ENCODE measurements at regions not wholly inside any gene's neighbourhood (a gene's known extent, or its start where the extent isn't known, plus 50 kb on each side); places are given as distances from the start of the nearest gene placed in this dataset.

DNA sequence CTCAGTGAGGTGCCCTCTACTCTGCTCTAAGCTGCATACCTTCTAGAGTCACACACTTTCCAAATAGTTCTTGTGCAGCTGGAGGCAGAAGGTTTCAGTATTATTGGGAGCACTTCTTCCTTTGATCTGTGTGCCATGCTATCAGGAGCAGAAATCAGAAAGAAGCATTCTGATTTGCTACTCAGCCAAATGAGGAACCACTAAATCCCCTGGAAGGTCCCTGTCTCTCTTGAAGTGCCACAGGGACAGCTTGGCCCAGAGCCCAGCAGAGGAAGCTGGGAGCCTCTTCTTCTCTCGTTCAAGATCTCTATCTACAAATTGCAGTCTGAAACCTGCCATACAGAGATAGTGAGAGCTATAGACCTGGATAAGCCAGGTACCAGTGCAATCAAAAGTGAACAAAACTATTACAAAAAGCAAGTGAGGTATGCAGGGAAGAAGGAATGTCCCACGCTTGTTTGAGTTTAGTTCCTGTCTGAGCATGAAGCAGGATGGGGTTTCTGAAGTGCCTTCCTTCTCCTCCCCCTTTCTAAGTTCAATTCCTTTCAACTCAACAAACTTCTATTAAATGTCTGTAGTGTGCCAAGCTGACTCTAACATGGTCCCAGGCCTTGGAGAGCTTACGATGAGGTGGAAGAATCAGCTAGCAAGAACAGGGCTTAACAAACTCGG lies 100.9 kb upstream of the PARP11 start:
- TF ChIP-seq ZNF70 (CRISPR knock-in tag; IDR thresholded peaks at IDR 0.05): no peak
- TF ChIP-seq ZFP30 (CRISPR knock-in tag; IDR thresholded peaks at IDR 0.05): no peak
- TF ChIP-seq, protein P1, sequence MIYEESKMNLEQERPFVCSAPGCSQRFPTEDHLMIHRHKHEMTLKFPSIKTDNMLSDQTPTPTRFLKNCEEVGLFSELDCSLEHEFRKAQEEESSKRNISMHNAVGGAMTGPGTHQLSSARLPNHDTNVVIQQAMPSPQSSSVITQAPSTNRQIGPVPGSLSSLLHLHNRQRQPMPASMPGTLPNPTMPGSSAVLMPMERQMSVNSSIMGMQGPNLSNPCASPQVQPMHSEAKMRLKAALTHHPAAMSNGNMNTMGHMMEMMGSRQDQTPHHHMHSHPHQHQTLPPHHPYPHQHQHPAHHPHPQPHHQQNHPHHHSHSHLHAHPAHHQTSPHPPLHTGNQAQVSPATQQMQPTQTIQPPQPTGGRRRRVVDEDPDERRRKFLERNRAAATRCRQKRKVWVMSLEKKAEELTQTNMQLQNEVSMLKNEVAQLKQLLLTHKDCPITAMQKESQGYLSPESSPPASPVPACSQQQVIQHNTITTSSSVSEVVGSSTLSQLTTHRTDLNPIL (CRISPR knock-in tag; IDR thresholded peaks at IDR 0.05; ENCODE audit: low read depth): no peak
- TF ChIP-seq RARB (CRISPR knock-in tag; IDR thresholded peaks at IDR 0.05): no peak
- TF ChIP-seq, protein P2, sequence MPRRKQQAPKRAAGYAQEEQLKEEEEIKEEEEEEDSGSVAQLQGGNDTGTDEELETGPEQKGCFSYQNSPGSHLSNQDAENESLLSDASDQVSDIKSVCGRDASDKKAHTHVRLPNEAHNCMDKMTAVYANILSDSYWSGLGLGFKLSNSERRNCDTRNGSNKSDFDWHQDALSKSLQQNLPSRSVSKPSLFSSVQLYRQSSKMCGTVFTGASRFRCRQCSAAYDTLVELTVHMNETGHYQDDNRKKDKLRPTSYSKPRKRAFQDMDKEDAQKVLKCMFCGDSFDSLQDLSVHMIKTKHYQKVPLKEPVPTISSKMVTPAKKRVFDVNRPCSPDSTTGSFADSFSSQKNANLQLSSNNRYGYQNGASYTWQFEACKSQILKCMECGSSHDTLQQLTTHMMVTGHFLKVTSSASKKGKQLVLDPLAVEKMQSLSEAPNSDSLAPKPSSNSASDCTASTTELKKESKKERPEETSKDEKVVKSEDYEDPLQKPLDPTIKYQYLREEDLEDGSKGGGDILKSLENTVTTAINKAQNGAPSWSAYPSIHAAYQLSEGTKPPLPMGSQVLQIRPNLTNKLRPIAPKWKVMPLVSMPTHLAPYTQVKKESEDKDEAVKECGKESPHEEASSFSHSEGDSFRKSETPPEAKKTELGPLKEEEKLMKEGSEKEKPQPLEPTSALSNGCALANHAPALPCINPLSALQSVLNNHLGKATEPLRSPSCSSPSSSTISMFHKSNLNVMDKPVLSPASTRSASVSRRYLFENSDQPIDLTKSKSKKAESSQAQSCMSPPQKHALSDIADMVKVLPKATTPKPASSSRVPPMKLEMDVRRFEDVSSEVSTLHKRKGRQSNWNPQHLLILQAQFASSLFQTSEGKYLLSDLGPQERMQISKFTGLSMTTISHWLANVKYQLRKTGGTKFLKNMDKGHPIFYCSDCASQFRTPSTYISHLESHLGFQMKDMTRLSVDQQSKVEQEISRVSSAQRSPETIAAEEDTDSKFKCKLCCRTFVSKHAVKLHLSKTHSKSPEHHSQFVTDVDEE (CRISPR knock-in tag; IDR thresholded peaks at IDR 0.05): no peak
- no peak for TF ChIP-seq ARNTL (CRISPR knock-in tag; IDR thresholded peaks at IDR 0.05; ENCODE audit: borderline replicate concordance, low read depth)
- TF ChIP-seq CSDC2 (CRISPR knock-in tag; IDR thresholded peaks at IDR 0.05): no peak
- no peak for TF ChIP-seq ZFP3 (CRISPR knock-in tag; IDR thresholded peaks at IDR 0.05)
- no peak for TF ChIP-seq ZC3H10 (CRISPR knock-in tag; IDR thresholded peaks at IDR 0.05)
- TF ChIP-seq, protein P3, sequence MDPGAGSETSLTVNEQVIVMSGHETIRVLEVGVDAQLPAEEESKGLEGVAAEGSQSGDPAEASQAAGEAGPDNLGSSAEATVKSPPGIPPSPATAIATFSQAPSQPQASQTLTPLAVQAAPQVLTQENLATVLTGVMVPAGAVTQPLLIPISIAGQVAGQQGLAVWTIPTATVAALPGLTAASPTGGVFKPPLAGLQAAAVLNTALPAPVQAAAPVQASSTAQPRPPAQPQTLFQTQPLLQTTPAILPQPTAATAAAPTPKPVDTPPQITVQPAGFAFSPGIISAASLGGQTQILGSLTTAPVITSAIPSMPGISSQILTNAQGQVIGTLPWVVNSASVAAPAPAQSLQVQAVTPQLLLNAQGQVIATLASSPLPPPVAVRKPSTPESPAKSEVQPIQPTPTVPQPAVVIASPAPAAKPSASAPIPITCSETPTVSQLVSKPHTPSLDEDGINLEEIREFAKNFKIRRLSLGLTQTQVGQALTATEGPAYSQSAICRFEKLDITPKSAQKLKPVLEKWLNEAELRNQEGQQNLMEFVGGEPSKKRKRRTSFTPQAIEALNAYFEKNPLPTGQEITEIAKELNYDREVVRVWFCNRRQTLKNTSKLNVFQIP (CRISPR knock-in tag; IDR thresholded peaks at IDR 0.05; ENCODE audit: borderline replicate concordance, low read depth): no peak
- TF ChIP-seq ZNF565 (CRISPR knock-in tag; conservative IDR thresholded peaks at IDR 0.05; ENCODE audit: low read depth): no peak
- TF ChIP-seq ESRRG (CRISPR knock-in tag; IDR thresholded peaks at IDR 0.05): no peak
- no peak for TF ChIP-seq ISL1 (CRISPR knock-in tag; IDR thresholded peaks at IDR 0.05)
